ENCODE measurements at regions not wholly inside any gene's neighbourhood (a gene's known extent, or its start where the extent isn't known, plus 50 kb on each side); places are given as distances from the start of the nearest gene placed in this dataset.

GRCh38 chr9:101993771-101994170 is 255.3 kb upstream of the GRIN3A start:
- WGBS = 50% methylated on average over 1 of the region's 1 CpG
- no peaks in the 10 kb centered on the region for H3K4me1 ChIP-seq (ENCODE audit: insufficient read depth, low read length)
- H3K27ac ChIP-seq (ENCODE audit: low read depth, low read length) = no peak overlapping the region
- H3K36me3 ChIP-seq (ENCODE audit: insufficient read depth, low read length) = no peaks in the 10 kb centered on the region
- no peak overlapping the region for H3K9ac ChIP-seq (ENCODE audit: low read depth, low read length)
- peaks cover 52% of the 10 kb centered on the region for H3K9me3 ChIP-seq (ENCODE audit: insufficient read depth, low read depth, low read length)
- H3K4me3 ChIP-seq (ENCODE audit: low read length) = no peak overlapping the region
- H3K27me3 ChIP-seq (ENCODE audit: insufficient read depth, low read length) = no peaks in the 10 kb centered on the region

GRCh38 chr9:101991926-101992325 is 253.5 kb upstream of the GRIN3A start:
- Histone ChIP-seq H3K9ac (ENCODE audit: low read depth, low read length) (no peak overlapping the region), H3K36me3 (ENCODE audit: insufficient read depth, low read length) (no peaks in the 10 kb centered on the region), H3K27me3 (ENCODE audit: insufficient read depth, low read length) (no peaks in the 10 kb centered on the region), H3K9me3 (ENCODE audit: insufficient read depth, low read depth, low read length) (peaks cover 49% of the 10 kb centered on the region), H3K27ac (ENCODE audit: low read depth, low read length) (no peak overlapping the region), H3K4me3 (ENCODE audit: low read length) (no peak overlapping the region), H3K4me1 (ENCODE audit: insufficient read depth, low read length) (no peaks in the 10 kb centered on the region)

GRCh38 chr9:101977614-101978210 is 239.3 kb upstream of the GRIN3A start:
- Histone ChIP-seq H3K4me3 (ENCODE audit: low read length) (no peak overlapping the region), H3K27me3 (ENCODE audit: insufficient read depth, low read length) (no peaks in the 10 kb centered on the region), H3K4me1 (ENCODE audit: insufficient read depth, low read length) (no peaks in the 10 kb centered on the region), H3K9me3 (ENCODE audit: insufficient read depth, low read depth, low read length) (peaks cover 31% of the 10 kb centered on the region), H3K9ac (ENCODE audit: low read depth, low read length) (no peak overlapping the region), H3K27ac (ENCODE audit: low read depth, low read length) (no peak overlapping the region), H3K36me3 (ENCODE audit: insufficient read depth, low read length) (no peaks in the 10 kb centered on the region)
- WGBS = no CpG with 5 or more reads among the region's 2 CpGs

GRCh38 chr9:101970609-101971008 is 232.2 kb upstream of the GRIN3A start:
- Histone ChIP-seq H3K4me3 (ENCODE audit: low read length) (no peak overlapping the region), H3K4me1 (ENCODE audit: insufficient read depth, low read length) (no peaks in the 10 kb centered on the region), H3K9ac (ENCODE audit: low read depth, low read length) (no peak overlapping the region), H3K36me3 (ENCODE audit: insufficient read depth, low read length) (no peaks in the 10 kb centered on the region), H3K27me3 (ENCODE audit: insufficient read depth, low read length) (no peaks in the 10 kb centered on the region), H3K9me3 (ENCODE audit: insufficient read depth, low read depth, low read length) (peaks cover 33% of the 10 kb centered on the region), H3K27ac (ENCODE audit: low read depth, low read length) (no peak overlapping the region)

- Histone ChIP-seq H3K9ac (ENCODE audit: low read depth, low read length) (no peak overlapping the region), H3K4me1 (ENCODE audit: insufficient read depth, low read length) (no peaks in the 10 kb centered on the region), H3K27me3 (ENCODE audit: insufficient read depth, low read length) (no peaks in the 10 kb centered on the region), H3K9me3 (ENCODE audit: insufficient read depth, low read depth, low read length) (peaks cover 50% of the 10 kb centered on the region), H3K4me3 (ENCODE audit: low read length) (no peak overlapping the region), H3K36me3 (ENCODE audit: insufficient read depth, low read length) (no peaks in the 10 kb centered on the region), H3K27ac (ENCODE audit: low read depth, low read length) (no peak overlapping the region)
- WGBS = no CpG with 5 or more reads among the region's 1 CpG
Observed at GRCh38 chr9:101968392-101968791, 229.9 kb upstream of the GRIN3A start.

GRCh38 chr9:101966691-101967090 is 228.2 kb upstream of the GRIN3A start:
- no peak overlapping the region for H3K4me3 ChIP-seq (ENCODE audit: low read length)
- no peaks in the 10 kb centered on the region for H3K36me3 ChIP-seq (ENCODE audit: insufficient read depth, low read length)
- H3K27ac ChIP-seq (ENCODE audit: low read depth, low read length) = no peak overlapping the region
- H3K9me3 ChIP-seq (ENCODE audit: insufficient read depth, low read depth, low read length) = peaks cover 53% of the 10 kb centered on the region
- 62% methylated on average over 1 of the region's 1 CpG for WGBS
- no peaks in the 10 kb centered on the region for H3K4me1 ChIP-seq (ENCODE audit: insufficient read depth, low read length)
- H3K9ac ChIP-seq (ENCODE audit: low read depth, low read length) = no peak overlapping the region
- H3K27me3 ChIP-seq (ENCODE audit: insufficient read depth, low read length) = no peaks in the 10 kb centered on the region

GRCh38 chr9:101957705-101958104 is 219.3 kb upstream of the GRIN3A start:
- no peak overlapping the region for H3K4me3 ChIP-seq (ENCODE audit: low read length)
- no peak overlapping the region for H3K9ac ChIP-seq (ENCODE audit: low read depth, low read length)
- 84% methylated on average over 2 of the region's 2 CpGs for WGBS
- no peaks in the 10 kb centered on the region for H3K4me1 ChIP-seq (ENCODE audit: insufficient read depth, low read length)
- H3K9me3 ChIP-seq (ENCODE audit: insufficient read depth, low read depth, low read length) = peaks cover 58% of the 10 kb centered on the region
- no peaks in the 10 kb centered on the region for H3K27me3 ChIP-seq (ENCODE audit: insufficient read depth, low read length)
- no peak overlapping the region for H3K27ac ChIP-seq (ENCODE audit: low read depth, low read length)
- H3K36me3 ChIP-seq (ENCODE audit: insufficient read depth, low read length) = no peaks in the 10 kb centered on the region

- no peaks in the 10 kb centered on the region for H3K4me1 ChIP-seq (ENCODE audit: insufficient read depth, low read length)
- H3K27me3 ChIP-seq (ENCODE audit: insufficient read depth, low read length) = no peaks in the 10 kb centered on the region
- no peaks in the 10 kb centered on the region for H3K36me3 ChIP-seq (ENCODE audit: insufficient read depth, low read length)
- peaks cover 50% of the 10 kb centered on the region for H3K9me3 ChIP-seq (ENCODE audit: insufficient read depth, low read depth, low read length)
- 55% methylated on average over 1 of the region's 1 CpG for WGBS
- no peak overlapping the region for H3K9ac ChIP-seq (ENCODE audit: low read depth, low read length)
- no peak overlapping the region for H3K27ac ChIP-seq (ENCODE audit: low read depth, low read length)
- H3K4me3 ChIP-seq (ENCODE audit: low read length) = no peak overlapping the region
Observed at GRCh38 chr9:101951598-101951997, 213.2 kb upstream of the GRIN3A start.

GRCh38 chr9:101931756-101932155 is 193.3 kb upstream of the GRIN3A start:
- H3K9me3 ChIP-seq (ENCODE audit: insufficient read depth, low read depth, low read length) = peaks cover 31% of the 10 kb centered on the region
- 84% methylated on average over 2 of the region's 2 CpGs for WGBS
- H3K9ac ChIP-seq (ENCODE audit: low read depth, low read length) = no peak overlapping the region
- H3K36me3 ChIP-seq (ENCODE audit: insufficient read depth, low read length) = no peaks in the 10 kb centered on the region
- no peaks in the 10 kb centered on the region for H3K27me3 ChIP-seq (ENCODE audit: insufficient read depth, low read length)
- H3K4me3 ChIP-seq (ENCODE audit: low read length) = no peak overlapping the region
- no peak overlapping the region for H3K27ac ChIP-seq (ENCODE audit: low read depth, low read length)
- H3K4me1 ChIP-seq (ENCODE audit: insufficient read depth, low read length) = no peaks in the 10 kb centered on the region

- Histone ChIP-seq H3K36me3 (ENCODE audit: insufficient read depth, low read length) (no peaks in the 10 kb centered on the region), H3K9ac (ENCODE audit: low read depth, low read length) (no peak overlapping the region), H3K27me3 (ENCODE audit: insufficient read depth, low read length) (no peaks in the 10 kb centered on the region), H3K4me3 (ENCODE audit: low read length) (no peak overlapping the region), H3K9me3 (ENCODE audit: insufficient read depth, low read depth, low read length) (peaks cover 35% of the 10 kb centered on the region), H3K27ac (ENCODE audit: low read depth, low read length) (no peak overlapping the region), H3K4me1 (ENCODE audit: insufficient read depth, low read length) (no peaks in the 10 kb centered on the region)
Observed at GRCh38 chr9:101930783-101931182, 192.3 kb upstream of the GRIN3A start.

- H3K27me3 ChIP-seq (ENCODE audit: insufficient read depth, low read length) = no peaks in the 10 kb centered on the region
- H3K27ac ChIP-seq (ENCODE audit: low read depth, low read length) = no peak overlapping the region
- no peak overlapping the region for H3K4me3 ChIP-seq (ENCODE audit: low read length)
- no peak overlapping the region for H3K9ac ChIP-seq (ENCODE audit: low read depth, low read length)
- H3K4me1 ChIP-seq (ENCODE audit: insufficient read depth, low read length) = no peaks in the 10 kb centered on the region
- no peaks in the 10 kb centered on the region for H3K36me3 ChIP-seq (ENCODE audit: insufficient read depth, low read length)
- peaks cover 32% of the 10 kb centered on the region for H3K9me3 ChIP-seq (ENCODE audit: insufficient read depth, low read depth, low read length)
Observed at GRCh38 chr9:101925498-101925897, 187.1 kb upstream of the GRIN3A start.

GRCh38 chr9:101923451-101923850 is 185.0 kb upstream of the GRIN3A start:
- WGBS = 90% methylated on average over 1 of the region's 1 CpG
- Histone ChIP-seq H3K27me3 (ENCODE audit: insufficient read depth, low read length) (no peaks in the 10 kb centered on the region), H3K27ac (ENCODE audit: low read depth, low read length) (no peak overlapping the region), H3K4me3 (ENCODE audit: low read length) (no peak overlapping the region), H3K9me3 (ENCODE audit: insufficient read depth, low read depth, low read length) (peaks cover 34% of the 10 kb centered on the region), H3K36me3 (ENCODE audit: insufficient read depth, low read length) (no peaks in the 10 kb centered on the region), H3K4me1 (ENCODE audit: insufficient read depth, low read length) (no peaks in the 10 kb centered on the region), H3K9ac (ENCODE audit: low read depth, low read length) (no peak overlapping the region)

Measured in HUES64 (cell line).